ENCODE measurements at regions not wholly inside any gene's neighbourhood (a gene's known extent, or its start where the extent isn't known, plus 50 kb on each side); places are given as distances from the start of the nearest gene placed in this dataset.

DNA sequence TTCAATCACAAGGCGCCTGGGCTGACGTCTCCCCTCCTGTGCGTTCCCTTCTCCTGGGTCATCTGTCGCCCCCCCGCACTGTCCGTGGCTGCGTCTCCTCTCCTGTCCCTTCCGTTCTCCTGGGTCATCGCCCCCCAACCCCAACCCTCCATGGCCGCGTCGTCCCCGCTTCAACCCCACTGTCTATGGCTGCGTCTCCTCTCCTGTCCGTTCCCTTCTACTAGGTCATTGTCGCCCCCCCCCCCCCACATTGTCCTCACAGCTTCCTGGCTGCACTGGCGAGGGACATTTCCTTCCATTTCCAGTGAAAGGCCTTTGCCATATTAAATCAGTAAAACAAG lies 118.9 kb downstream of the TMEM18 start:
- Histone ChIP-seq H3K36me3 (ENCODE audit: insufficient read depth, low read length) (no peaks in the 10 kb centered on the region), H3K9me3 (ENCODE audit: control insufficient read depth in 1 of 2, insufficient read depth in 1 of 2, low read length in 2 of 2) (no peaks in the 10 kb centered on the region), H3K4me3 (ENCODE audit: low read length) (no peak overlapping the region), H3K4me1 (ENCODE audit: insufficient read depth, low read length) (no peaks in the 10 kb centered on the region), H3K27me3 (ENCODE audit: control insufficient read depth in 1 of 2, insufficient read depth in 2 of 2, low read length in 2 of 2) (peaks cover 3 to 5% of the 10 kb centered on the region in 2 experiments), H3K27ac (ENCODE audit: low read depth in 1 of 2, low read length in 2 of 2) (no peak overlapping the region)
- ChIA-PET POLR2A (no interaction called here), CTCF (no interaction called here)
- Mint-ChIP-seq H3K4me1 (ENCODE audit: low read depth) (no peaks in the 10 kb centered on the region), H3K4me3 (no peak overlapping the region), H3K9me3 (no peaks in the 10 kb centered on the region), H3K27ac (no peak overlapping the region), H3K27me3 (peaks cover 23% of the 10 kb centered on the region), H3K36me3 (ENCODE audit: low read depth) (no peaks in the 10 kb centered on the region)
- ATAC-seq (ENCODE audit: poor library complexity) (no peak), DNase-seq (no peak)
- intact Hi-C loops (cut with DNase I, micrococcal nuclease) = no loop called here
- TF ChIP-seq, protein P1, sequence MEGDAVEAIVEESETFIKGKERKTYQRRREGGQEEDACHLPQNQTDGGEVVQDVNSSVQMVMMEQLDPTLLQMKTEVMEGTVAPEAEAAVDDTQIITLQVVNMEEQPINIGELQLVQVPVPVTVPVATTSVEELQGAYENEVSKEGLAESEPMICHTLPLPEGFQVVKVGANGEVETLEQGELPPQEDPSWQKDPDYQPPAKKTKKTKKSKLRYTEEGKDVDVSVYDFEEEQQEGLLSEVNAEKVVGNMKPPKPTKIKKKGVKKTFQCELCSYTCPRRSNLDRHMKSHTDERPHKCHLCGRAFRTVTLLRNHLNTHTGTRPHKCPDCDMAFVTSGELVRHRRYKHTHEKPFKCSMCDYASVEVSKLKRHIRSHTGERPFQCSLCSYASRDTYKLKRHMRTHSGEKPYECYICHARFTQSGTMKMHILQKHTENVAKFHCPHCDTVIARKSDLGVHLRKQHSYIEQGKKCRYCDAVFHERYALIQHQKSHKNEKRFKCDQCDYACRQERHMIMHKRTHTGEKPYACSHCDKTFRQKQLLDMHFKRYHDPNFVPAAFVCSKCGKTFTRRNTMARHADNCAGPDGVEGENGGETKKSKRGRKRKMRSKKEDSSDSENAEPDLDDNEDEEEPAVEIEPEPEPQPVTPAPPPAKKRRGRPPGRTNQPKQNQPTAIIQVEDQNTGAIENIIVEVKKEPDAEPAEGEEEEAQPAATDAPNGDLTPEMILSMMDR (IDR thresholded peaks at IDR 0.05) = no peak

GRCh38 chr2:557635-558301 lies 119.4 kb downstream of the TMEM18 start:
- H3K4me3 Mint-ChIP-seq = no peak overlapping the region
- peaks cover 28% of the 10 kb centered on the region for H3K27me3 Mint-ChIP-seq

DNA sequence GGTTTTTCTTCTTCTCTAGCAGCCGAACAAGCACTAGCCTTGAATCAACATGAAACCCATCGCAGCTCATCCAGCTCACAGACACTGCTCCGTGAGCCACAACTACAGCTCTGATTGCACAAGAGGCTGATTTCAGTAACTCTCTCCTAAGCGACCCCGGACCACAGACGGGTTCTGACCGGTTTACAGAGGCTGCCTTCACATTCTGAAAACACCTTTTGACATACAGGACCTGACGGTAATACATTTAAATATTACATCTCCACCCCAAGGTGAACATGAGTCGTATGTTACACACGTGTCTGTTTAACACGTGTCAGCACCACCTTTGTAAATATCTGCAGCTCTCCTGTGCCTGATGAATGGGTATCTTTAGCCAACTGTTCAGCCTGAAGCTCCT lies 120.7 kb downstream of the TMEM18 start:
- ATAC-seq (ENCODE audit: poor library complexity) (no peak), DNase-seq (no peak)
- CTCF ChIA-PET = no interaction called here
- TF ChIP-seq, protein P1 (IDR thresholded peaks at IDR 0.05) = no peak
- POLR2A ChIA-PET = no interaction called here
- Mint-ChIP-seq H3K27me3 (peaks cover 36% of the 10 kb centered on the region), H3K4me1 (ENCODE audit: low read depth) (no peaks in the 10 kb centered on the region), H3K27ac (no peak overlapping the region), H3K4me3 (no peak overlapping the region), H3K36me3 (ENCODE audit: low read depth) (no peaks in the 10 kb centered on the region), H3K9me3 (no peaks in the 10 kb centered on the region)
- Histone ChIP-seq H3K27ac (ENCODE audit: low read depth in 1 of 2, low read length in 2 of 2) (no peak overlapping the region), H3K27me3 (ENCODE audit: control insufficient read depth in 1 of 2, insufficient read depth in 2 of 2, low read length in 2 of 2) (peaks cover 3 to 9% of the 10 kb centered on the region in 2 experiments), H3K4me1 (ENCODE audit: insufficient read depth, low read length) (no peaks in the 10 kb centered on the region), H3K4me3 (ENCODE audit: low read length) (no peak overlapping the region), H3K36me3 (ENCODE audit: insufficient read depth, low read length) (no peaks in the 10 kb centered on the region), H3K9me3 (ENCODE audit: control insufficient read depth in 1 of 2, insufficient read depth in 1 of 2, low read length in 2 of 2) (no peaks in the 10 kb centered on the region)
- intact Hi-C loops (cut with DNase I, micrococcal nuclease) = no loop called here

More at GRCh38 chr2:557635-558301, 119.4 kb downstream of the TMEM18 start:
- ChIA-PET CTCF (no interaction called here), POLR2A (no interaction called here)
- ATAC-seq (ENCODE audit: poor library complexity) = no peak
- Histone ChIP-seq H3K27ac (ENCODE audit: low read depth in 1 of 2, low read length in 2 of 2) (no peak overlapping the region), H3K9me3 (ENCODE audit: control insufficient read depth in 1 of 2, insufficient read depth in 1 of 2, low read length in 2 of 2) (no peaks in the 10 kb centered on the region), H3K4me3 (ENCODE audit: low read length) (no peak overlapping the region), H3K36me3 (ENCODE audit: insufficient read depth, low read length) (no peaks in the 10 kb centered on the region), H3K27me3 (ENCODE audit: control insufficient read depth in 1 of 2, insufficient read depth in 2 of 2, low read length in 2 of 2) (peaks cover 3 to 7% of the 10 kb centered on the region in 2 experiments), H3K4me1 (ENCODE audit: insufficient read depth, low read length) (no peaks in the 10 kb centered on the region)
- Mint-ChIP-seq H3K4me1 (ENCODE audit: low read depth) (no peaks in the 10 kb centered on the region), H3K36me3 (ENCODE audit: low read depth) (no peaks in the 10 kb centered on the region), H3K9me3 (no peaks in the 10 kb centered on the region), H3K27ac (no peak overlapping the region)
- TF ChIP-seq, protein P1 (IDR thresholded peaks at IDR 0.05) = no peak
- no peak for DNase-seq
- intact Hi-C loops (cut with DNase I, micrococcal nuclease) = no loop called here

All from CD4-positive, alpha-beta T cell (primary cell).